ENCODE measurements at regions not wholly inside any gene's neighbourhood (a gene's known extent, or its start where the extent isn't known, plus 50 kb on each side); places are given as distances from the start of the nearest gene placed in this dataset.

GRCh38 chr13:107641574-107641973 lies 573.8 kb downstream of the LIG4 start:
- TF ChIP-seq, protein P1, sequence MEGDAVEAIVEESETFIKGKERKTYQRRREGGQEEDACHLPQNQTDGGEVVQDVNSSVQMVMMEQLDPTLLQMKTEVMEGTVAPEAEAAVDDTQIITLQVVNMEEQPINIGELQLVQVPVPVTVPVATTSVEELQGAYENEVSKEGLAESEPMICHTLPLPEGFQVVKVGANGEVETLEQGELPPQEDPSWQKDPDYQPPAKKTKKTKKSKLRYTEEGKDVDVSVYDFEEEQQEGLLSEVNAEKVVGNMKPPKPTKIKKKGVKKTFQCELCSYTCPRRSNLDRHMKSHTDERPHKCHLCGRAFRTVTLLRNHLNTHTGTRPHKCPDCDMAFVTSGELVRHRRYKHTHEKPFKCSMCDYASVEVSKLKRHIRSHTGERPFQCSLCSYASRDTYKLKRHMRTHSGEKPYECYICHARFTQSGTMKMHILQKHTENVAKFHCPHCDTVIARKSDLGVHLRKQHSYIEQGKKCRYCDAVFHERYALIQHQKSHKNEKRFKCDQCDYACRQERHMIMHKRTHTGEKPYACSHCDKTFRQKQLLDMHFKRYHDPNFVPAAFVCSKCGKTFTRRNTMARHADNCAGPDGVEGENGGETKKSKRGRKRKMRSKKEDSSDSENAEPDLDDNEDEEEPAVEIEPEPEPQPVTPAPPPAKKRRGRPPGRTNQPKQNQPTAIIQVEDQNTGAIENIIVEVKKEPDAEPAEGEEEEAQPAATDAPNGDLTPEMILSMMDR (IDR thresholded peaks at IDR 0.05; ENCODE audit: extremely low read depth in 1 of 2, insufficient read depth in 1 of 2, low read depth in 1 of 2, low read length in 2 of 2), result no peak
- no peak for TF ChIP-seq FOS (IDR thresholded peaks at IDR 0.05; ENCODE audit: borderline replicate concordance, insufficient read depth, low read length)
